DND-41 (cell line): ENCODE measurements at regions not wholly inside any gene's neighbourhood (a gene's known extent, or its start where the extent isn't known, plus 50 kb on each side); places are given as distances from the start of the nearest gene placed in this dataset.
"Not testable (repeated sequence)": the region's sequence is repeated elsewhere in the genome, so short reads cannot be mapped to it uniquely, and the experiment has no call there.

Source experiments
- EZH2 ChIP-seq: IDR thresholded peaks from 3 replicates; pipeline ENCODE4 v1.6.1; 2012; ENCODE audit warnings: borderline replicate concordance, low read depth, mild to moderate bottlenecking, moderate library complexity, low read length, inconsistent platforms; ENCODE audit not compliant: severe bottlenecking
- TF ChIP-seq, protein P1 (sequence below): IDR thresholded peaks from 2 replicates; pipeline ENCODE4 v1.5.1; 2012; ENCODE audit warnings: borderline replicate concordance, low read length, moderate library complexity, mild to moderate bottlenecking; ENCODE audit not compliant: poor library complexity, severe bottlenecking; ENCODE audit errors: extremely low read depth

DNA sequence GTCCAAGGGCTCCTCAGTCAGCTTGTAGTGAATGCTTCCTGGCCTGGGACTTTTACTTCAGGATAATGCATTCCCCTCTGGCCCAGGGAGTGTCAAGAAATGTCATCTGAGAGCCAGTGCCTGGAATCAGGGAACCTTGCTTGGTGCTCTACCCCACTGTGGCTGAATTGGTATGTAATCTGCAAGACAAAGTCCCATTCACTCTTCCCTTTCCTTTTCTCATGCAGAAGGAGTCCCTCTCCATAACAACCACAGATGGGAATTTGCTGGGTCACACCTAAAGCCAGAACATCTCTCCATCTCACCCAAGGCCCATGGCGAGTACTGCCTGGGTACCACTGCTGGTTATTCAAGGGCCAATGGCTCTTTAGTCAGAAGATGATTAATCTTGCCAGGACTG is 89.6 kb upstream of the FOLH1 start:
- TF ChIP-seq, protein P1, sequence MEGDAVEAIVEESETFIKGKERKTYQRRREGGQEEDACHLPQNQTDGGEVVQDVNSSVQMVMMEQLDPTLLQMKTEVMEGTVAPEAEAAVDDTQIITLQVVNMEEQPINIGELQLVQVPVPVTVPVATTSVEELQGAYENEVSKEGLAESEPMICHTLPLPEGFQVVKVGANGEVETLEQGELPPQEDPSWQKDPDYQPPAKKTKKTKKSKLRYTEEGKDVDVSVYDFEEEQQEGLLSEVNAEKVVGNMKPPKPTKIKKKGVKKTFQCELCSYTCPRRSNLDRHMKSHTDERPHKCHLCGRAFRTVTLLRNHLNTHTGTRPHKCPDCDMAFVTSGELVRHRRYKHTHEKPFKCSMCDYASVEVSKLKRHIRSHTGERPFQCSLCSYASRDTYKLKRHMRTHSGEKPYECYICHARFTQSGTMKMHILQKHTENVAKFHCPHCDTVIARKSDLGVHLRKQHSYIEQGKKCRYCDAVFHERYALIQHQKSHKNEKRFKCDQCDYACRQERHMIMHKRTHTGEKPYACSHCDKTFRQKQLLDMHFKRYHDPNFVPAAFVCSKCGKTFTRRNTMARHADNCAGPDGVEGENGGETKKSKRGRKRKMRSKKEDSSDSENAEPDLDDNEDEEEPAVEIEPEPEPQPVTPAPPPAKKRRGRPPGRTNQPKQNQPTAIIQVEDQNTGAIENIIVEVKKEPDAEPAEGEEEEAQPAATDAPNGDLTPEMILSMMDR: not testable (repeated sequence)
- not testable (repeated sequence) for TF ChIP-seq EZH2
